ENCODE measurements at regions not wholly inside any gene's neighbourhood (a gene's known extent, or its start where the extent isn't known, plus 50 kb on each side); places are given as distances from the start of the nearest gene placed in this dataset.

GRCh38 chr15:91429973-91430372, 329.9 kb downstream of the SV2B start:
- H3K27me3 ChIP-seq: no peaks in the 10 kb centered on the region
- H3K36me3 ChIP-seq: no peaks in the 10 kb centered on the region
- peak; percentile 33 to 76 (median 53) for ATAC-seq
- no peaks in the 10 kb centered on the region for H3K9me3 ChIP-seq
- intact Hi-C loops (cut with DNase I): no loop called here
- no peak for TF ChIP-seq POLR2A (IDR thresholded peaks at IDR 0.05)
- TF ChIP-seq, protein P1, sequence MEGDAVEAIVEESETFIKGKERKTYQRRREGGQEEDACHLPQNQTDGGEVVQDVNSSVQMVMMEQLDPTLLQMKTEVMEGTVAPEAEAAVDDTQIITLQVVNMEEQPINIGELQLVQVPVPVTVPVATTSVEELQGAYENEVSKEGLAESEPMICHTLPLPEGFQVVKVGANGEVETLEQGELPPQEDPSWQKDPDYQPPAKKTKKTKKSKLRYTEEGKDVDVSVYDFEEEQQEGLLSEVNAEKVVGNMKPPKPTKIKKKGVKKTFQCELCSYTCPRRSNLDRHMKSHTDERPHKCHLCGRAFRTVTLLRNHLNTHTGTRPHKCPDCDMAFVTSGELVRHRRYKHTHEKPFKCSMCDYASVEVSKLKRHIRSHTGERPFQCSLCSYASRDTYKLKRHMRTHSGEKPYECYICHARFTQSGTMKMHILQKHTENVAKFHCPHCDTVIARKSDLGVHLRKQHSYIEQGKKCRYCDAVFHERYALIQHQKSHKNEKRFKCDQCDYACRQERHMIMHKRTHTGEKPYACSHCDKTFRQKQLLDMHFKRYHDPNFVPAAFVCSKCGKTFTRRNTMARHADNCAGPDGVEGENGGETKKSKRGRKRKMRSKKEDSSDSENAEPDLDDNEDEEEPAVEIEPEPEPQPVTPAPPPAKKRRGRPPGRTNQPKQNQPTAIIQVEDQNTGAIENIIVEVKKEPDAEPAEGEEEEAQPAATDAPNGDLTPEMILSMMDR (IDR thresholded peaks at IDR 0.05): no peak
- no peak overlapping the region for H3K4me3 ChIP-seq
- no peaks in the 10 kb centered on the region for H3K4me1 ChIP-seq
- peak in 1 of 3 donors; percentile 31 for DNase-seq
- 88% methylated on average over 4 of the region's 9 CpGs for WGBS (ENCODE audit: insufficient coverage, low coverage, low lambda C conversion rate, missing lambda C conversion rate)
- H3K27ac ChIP-seq: no peak overlapping the region

DNA sequence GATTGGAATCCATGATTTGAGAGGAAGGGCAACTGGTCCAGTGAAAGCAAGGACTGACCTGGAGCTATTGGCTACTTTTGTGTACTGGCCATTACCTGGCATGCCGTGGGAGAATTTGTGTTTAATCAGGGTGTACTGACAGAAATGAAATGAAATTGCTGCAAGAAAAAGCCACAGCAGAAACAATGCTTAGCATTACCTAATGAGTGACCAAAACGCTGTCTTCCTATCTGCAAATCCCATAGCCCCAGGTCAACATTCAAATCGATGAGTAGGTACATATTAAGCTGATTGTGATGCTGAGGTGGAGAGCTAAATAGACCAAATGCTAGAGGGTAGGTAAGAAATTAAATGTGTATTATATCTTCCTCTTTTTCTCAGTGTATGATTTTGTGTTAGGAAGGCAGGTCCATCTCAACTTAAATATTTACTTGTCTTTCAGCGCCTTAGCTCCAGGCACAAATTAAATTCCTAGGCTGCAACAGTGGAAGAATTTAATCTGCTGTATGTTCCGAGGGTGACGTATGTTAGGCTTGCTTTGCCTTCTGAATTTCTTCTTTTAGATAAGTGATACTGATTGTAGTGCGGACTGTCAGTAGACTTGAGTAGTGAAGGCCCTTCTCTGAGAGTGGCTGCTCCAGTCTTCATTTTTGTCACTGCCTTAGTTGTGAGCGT, 331.1 kb downstream of the SV2B start:
- no peak overlapping the region for H3K27ac ChIP-seq
- DNase-seq (no peak), ATAC-seq (peak; percentile 44 to 88 (median 68))
- H3K4me1 ChIP-seq: no peaks in the 10 kb centered on the region
- no peaks in the 10 kb centered on the region for H3K27me3 ChIP-seq
- TF ChIP-seq POLR2A (IDR thresholded peaks at IDR 0.05): no peak
- TF ChIP-seq, protein P1 (IDR thresholded peaks at IDR 0.05): no peak
- 50% methylated on average over 7 of the region's 8 CpGs for WGBS (ENCODE audit: insufficient coverage, low coverage, low lambda C conversion rate, missing lambda C conversion rate)
- H3K36me3 ChIP-seq: no peaks in the 10 kb centered on the region
- no peaks in the 10 kb centered on the region for H3K9me3 ChIP-seq
- intact Hi-C loops (cut with DNase I): no loop called here
- no peak overlapping the region for H3K4me3 ChIP-seq

GRCh38 chr15:91435113-91435512, 335.1 kb downstream of the SV2B start:
- no peak for ATAC-seq
- intact Hi-C loops (cut with DNase I): no loop called here
- TF ChIP-seq, protein P1 (IDR thresholded peaks at IDR 0.05): no peak
- no peak for TF ChIP-seq POLR2A (IDR thresholded peaks at IDR 0.05)
- Histone ChIP-seq H3K36me3 (no peaks in the 10 kb centered on the region), H3K27me3 (no peaks in the 10 kb centered on the region), H3K27ac (no peak overlapping the region), H3K4me1 (no peaks in the 10 kb centered on the region), H3K4me3 (no peak overlapping the region), H3K9me3 (no peaks in the 10 kb centered on the region)
- 75% methylated on average over 2 of the region's 2 CpGs for WGBS (ENCODE audit: insufficient coverage, low coverage, low lambda C conversion rate, missing lambda C conversion rate)
- no peak for DNase-seq

DNA sequence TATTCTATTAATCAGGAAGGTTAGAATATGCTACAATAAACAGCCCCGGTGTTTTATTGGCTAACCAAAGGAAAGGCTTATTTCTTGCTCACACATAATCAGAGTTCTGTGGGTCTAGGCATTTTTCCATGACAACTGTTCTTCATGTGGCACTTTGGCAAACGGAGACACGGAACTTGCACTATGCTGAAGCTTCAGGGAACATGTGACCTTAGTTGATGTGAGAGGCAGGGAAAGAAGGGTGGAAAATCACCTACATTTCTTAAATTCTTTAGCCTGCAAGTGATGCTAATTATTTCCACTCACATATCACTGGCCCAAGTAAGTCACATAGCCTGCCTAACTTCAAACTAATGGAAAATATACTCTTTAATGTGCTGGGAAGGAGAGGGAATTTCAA, 344.6 kb downstream of the SV2B start:
- ATAC-seq: no peak

More for the DNA sequence above, 344.6 kb downstream of the SV2B start:
- H3K36me3 ChIP-seq: no peaks in the 10 kb centered on the region
- 84% methylated on average over 3 of the region's 3 CpGs for WGBS (ENCODE audit: insufficient coverage, low coverage, low lambda C conversion rate, missing lambda C conversion rate)
- H3K27me3 ChIP-seq: no peaks in the 10 kb centered on the region
- DNase-seq: no peak
- no peak overlapping the region for H3K4me3 ChIP-seq
- TF ChIP-seq, protein P1 (IDR thresholded peaks at IDR 0.05): no peak
- no peak for TF ChIP-seq POLR2A (IDR thresholded peaks at IDR 0.05)
- no peak overlapping the region for H3K27ac ChIP-seq
- no peaks in the 10 kb centered on the region for H3K4me1 ChIP-seq
- no peaks in the 10 kb centered on the region for H3K9me3 ChIP-seq
- intact Hi-C loops (cut with DNase I): no loop called here
